ENCODE measurements at regions not wholly inside any gene's neighbourhood (a gene's known extent, or its start where the extent isn't known, plus 50 kb on each side); places are given as distances from the start of the nearest gene placed in this dataset.

DNA sequence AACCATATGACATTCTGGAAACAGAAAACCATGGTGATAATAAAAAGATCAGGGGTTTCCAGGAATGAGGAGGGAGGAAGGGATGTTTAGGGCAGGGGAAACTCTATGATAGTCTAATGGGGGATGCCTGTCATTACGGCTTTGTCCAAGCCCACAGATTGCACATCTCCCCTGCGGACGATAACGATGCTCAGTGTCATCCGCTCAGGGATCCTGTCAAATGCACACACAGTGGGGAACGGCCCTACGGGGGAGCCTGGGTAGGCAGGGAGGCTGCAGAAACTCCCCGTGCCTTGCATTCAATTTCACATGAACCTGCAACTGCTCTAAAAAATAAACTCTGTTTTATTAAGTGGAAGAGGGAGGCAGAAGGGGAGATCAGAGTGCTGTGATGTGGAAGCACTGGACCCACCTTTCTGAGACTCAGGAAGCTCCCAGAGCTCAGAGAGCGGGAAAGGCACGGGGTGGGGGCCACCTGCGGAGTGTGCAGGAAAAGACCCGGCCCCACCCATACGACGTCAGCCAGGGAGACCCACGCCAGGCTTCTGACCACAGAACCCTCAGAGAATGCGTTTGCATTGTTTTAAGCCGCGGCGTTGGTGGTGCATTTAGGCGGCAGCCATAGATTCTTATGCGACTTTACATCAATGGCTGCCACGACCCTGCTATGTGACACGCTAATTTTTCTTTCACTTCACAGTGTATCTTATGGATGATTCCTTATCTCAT, 543.5 kb downstream of the BRD1 start:
- TF ChIP-seq, protein P1, sequence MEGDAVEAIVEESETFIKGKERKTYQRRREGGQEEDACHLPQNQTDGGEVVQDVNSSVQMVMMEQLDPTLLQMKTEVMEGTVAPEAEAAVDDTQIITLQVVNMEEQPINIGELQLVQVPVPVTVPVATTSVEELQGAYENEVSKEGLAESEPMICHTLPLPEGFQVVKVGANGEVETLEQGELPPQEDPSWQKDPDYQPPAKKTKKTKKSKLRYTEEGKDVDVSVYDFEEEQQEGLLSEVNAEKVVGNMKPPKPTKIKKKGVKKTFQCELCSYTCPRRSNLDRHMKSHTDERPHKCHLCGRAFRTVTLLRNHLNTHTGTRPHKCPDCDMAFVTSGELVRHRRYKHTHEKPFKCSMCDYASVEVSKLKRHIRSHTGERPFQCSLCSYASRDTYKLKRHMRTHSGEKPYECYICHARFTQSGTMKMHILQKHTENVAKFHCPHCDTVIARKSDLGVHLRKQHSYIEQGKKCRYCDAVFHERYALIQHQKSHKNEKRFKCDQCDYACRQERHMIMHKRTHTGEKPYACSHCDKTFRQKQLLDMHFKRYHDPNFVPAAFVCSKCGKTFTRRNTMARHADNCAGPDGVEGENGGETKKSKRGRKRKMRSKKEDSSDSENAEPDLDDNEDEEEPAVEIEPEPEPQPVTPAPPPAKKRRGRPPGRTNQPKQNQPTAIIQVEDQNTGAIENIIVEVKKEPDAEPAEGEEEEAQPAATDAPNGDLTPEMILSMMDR (IDR thresholded peaks at IDR 0.05; ENCODE audit: borderline replicate concordance, insufficient read depth, low read depth, low read length): no peak
- H3K4me3 ChIP-seq (ENCODE audit: low read depth, low read length): no peak overlapping the region

DNA sequence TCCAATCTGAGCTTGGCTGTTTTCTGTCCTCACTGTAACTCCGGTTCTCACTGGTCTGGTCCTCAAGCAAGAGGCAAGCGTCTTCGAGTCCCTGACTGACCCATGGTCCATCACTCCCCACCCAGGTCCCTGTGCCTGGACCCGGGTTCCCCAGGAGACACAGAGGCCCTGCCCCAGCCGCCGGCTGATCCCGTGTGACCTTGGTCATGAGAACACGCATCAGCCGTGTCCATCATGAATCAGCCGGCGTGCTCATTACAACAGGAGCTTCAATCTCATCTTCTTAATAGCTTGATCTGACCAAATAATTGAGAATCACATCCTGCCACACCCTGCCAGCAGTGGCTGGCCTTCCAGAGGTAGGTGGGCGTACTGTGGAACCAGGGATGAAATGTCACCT, 545.1 kb downstream of the BRD1 start:
- TF ChIP-seq, protein P1 (IDR thresholded peaks at IDR 0.05; ENCODE audit: borderline replicate concordance, insufficient read depth, low read depth, low read length): no peak

DNA sequence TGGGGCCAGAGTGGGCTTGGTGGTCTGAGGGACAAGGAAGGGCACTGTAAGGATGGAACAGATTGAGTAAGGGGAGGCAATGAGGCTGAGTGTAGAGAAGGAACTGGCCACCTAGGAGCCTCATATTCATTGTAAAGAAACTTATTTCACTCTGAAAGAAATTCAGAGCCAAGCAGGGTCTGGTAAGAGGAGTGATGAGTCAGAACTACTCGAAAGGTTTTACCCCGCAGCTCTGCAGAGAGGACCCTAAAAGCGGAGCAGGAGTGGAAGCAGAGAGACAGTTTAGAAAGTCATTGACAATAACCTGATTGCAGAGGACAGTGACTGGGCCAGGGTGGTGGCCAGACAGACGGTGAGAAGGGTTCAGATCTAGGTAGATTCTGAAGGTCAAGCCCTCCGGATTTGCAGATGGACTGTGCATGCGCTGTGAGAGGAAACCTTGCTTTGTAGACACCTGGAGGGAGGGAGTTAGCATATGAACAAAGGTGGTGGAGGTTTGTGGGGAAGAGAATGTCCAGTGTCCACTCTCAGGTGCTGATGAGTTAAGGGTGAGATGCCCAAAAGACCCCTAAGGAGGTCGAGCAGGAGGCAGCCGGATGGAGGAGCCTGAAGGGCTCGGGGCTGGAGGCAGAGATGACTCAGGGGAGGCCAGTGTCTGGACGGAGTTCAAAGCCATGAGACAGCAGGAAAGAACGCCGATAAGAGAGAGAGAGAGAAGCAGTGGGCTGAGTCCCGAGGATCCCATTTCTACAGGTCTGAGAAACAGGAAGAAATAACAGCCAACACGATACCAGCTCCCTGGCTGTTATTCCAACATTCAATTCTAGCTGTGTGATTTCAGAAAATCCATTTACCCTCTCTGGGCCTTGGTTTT, 546.0 kb downstream of the BRD1 start:
- H3K4me3 ChIP-seq (ENCODE audit: low read depth, low read length): no peak overlapping the region
- TF ChIP-seq, protein P1 (IDR thresholded peaks at IDR 0.05; ENCODE audit: borderline replicate concordance, insufficient read depth, low read depth, low read length): no peak

More for the DNA sequence above, 545.1 kb downstream of the BRD1 start:
- no peak overlapping the region for H3K4me3 ChIP-seq (ENCODE audit: low read depth, low read length)

DNA sequence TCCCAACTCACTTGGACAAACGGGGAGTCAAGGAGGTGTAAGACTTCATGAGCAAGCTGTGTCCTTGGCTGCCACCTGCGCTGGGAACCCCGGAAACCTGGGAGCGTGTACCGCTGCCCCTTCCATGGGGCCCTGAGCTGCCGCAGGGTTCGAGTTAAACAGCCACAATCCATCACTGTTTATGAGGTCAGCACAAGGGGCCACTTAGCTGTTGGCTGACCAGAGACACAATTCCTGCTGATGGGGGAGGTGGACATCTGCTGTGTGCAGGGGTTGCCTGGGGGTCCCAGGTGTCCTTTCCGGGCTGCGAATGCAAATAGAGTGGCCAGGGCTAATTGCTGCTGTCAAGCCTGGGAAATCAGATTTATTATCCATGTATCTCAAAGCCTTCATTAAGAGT, 549.3 kb downstream of the BRD1 start:
- TF ChIP-seq, protein P1 (IDR thresholded peaks at IDR 0.05; ENCODE audit: borderline replicate concordance, insufficient read depth, low read depth, low read length): no peak
- no peak overlapping the region for H3K4me3 ChIP-seq (ENCODE audit: low read depth, low read length)

DNA sequence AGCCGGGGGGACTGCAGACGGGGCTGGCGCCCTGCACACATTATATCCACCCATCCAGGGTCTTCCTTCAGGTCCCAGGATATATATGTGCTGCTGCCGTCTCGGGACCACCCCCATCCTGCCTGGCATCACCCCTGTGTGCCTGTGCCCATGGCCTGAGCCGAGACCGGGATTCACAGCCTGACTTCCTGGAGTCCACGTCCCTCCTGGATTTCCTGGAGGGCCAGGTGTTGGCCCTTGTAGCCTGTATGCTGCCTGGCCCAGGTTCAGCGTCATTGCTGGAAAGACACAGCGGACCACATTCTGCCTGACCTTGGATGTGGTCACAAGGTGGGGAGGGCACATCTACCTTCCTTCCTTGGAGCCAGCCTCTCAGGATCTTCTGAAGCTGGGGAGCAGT, 551.1 kb downstream of the BRD1 start:
- no peak overlapping the region for H3K4me3 ChIP-seq (ENCODE audit: low read depth, low read length)
- TF ChIP-seq, protein P1 (IDR thresholded peaks at IDR 0.05; ENCODE audit: borderline replicate concordance, insufficient read depth, low read depth, low read length): no peak

DNA sequence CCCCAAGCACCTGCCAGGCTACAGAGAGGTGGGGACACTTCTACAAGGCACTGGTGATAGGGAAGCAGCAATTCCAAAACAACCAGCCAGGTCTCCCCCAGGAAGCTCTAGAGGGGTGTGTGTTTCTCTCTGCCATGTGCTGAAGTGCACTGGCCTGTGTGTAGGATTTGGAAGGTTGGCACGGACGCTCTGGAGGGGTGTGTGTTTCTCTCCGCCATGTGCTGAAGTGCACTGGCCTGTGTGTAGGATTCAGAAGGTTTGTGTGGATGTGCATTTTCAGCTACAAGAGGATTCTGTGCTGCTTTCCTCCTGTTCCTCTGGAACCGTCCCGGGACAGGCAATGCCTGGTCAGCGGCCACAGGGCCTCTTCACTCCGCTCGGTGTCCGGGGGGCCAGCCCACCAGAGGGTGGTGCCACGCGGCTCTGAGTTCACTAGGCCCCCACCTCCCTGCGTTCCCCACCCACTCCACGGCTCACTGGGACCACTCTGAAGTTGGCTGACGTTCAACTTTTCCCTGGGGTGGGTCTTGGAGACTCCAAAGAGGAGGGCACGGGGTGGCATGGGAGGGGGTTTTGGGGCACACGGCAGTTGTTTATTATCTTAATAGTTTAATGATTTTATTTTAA, 552.8 kb downstream of the BRD1 start:
- TF ChIP-seq, protein P1 (IDR thresholded peaks at IDR 0.05; ENCODE audit: borderline replicate concordance, insufficient read depth, low read depth, low read length): no peak
- no peak overlapping the region for H3K4me3 ChIP-seq (ENCODE audit: low read depth, low read length)
